GM18861 (cell line): ENCODE measurements at regions not wholly inside any gene's neighbourhood (a gene's known extent, or its start where the extent isn't known, plus 50 kb on each side); places are given as distances from the start of the nearest gene placed in this dataset.

Source experiments
- ATAC-seq: cut with Tn5 transposase; IDR thresholded peaks from one replicate; pipeline ENCODE4 v1.9.1; 2021; ENCODE audit not compliant: unreplicated experiment

DNA sequence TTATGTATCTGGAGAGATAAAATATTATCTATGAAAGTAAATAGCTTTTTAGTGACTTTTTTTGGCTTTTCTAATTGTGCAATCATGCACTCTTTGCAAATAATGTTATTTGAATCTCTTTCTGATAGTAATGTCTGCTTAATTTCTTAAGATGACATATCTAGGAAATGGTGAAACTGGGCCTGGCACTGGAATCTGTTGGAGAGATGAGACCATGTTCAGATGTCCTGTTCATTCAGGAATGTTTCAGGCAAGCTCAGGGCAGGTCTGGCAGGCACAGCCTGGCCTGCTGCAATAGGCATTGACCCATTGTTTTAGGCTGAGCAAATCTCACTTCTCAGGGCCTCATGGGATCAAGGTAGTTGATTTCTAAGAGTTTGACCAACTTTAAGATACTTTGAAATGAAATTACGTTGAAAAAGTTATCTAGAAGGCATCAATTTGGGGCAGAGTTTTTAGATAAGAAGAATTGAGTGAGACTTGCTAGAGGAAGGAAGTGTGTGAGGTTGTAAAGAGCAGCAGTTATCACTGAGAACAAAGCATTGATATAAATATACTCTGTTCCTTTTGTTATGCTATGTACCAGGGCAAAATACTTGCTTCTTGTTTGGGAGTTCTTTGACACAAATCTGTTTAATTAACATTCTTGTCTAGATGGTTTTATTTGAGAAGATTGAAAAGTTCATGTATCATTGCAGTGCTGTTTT lies 133.0 kb upstream of the LEF1 start:
- ATAC-seq = no peak

DNA sequence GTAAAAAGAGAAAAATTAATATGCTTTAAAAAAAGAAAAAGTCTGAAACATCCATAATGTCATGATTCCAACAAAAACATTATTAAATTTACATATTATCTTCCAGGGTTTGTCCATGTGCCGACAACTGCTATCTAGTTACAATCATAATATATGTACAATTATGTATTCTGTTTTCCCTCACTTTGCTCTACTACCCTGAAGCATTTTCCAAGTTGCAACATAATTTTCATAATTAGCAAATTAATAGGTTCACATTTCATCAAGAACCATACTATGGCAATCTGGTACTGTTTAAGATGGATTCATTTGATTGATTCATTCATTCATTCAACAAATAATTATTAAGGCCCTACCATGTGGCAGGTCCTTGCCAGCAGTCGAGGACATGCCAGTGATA lies 128.9 kb upstream of the LEF1 start:
- no peak for ATAC-seq

DNA sequence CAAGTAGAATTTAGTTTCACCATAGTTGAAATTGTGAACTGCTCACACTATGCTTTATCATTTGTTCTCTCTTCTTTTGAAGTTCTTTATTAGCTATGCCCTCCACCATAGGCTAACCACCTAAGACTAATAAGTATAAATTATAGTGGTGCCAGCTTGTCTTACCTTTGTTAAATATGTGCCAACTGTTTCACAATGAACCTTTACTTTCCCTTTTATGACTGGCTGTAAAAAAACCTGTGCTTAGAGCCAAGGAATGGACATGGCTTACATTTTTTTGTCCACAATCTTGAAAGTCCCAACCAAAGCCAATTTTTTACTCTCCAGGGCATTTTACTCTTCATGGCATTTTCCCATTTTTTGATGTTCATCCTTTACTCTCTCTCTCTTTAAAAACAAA lies 123.5 kb upstream of the LEF1 start:
- ATAC-seq = no peak

DNA sequence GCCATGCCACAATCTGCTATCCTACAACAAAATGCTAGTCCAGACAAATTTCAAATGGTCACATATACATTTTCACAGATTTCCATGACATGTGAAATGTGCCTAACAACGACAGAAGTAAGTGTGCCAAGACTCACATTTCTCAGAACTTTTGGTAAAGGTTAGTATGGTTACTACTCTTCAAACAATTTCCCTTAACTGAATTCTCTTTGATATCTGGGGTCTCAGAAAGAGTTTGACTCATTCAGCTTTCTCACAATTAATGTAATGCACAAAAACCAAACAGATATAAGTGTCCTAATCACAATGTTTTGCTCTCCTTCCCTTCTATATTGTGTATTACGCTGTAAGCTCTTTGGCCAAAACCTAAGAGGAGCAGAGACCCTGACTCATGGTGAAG lies 122.4 kb upstream of the LEF1 start:
- ATAC-seq = no peak

DNA sequence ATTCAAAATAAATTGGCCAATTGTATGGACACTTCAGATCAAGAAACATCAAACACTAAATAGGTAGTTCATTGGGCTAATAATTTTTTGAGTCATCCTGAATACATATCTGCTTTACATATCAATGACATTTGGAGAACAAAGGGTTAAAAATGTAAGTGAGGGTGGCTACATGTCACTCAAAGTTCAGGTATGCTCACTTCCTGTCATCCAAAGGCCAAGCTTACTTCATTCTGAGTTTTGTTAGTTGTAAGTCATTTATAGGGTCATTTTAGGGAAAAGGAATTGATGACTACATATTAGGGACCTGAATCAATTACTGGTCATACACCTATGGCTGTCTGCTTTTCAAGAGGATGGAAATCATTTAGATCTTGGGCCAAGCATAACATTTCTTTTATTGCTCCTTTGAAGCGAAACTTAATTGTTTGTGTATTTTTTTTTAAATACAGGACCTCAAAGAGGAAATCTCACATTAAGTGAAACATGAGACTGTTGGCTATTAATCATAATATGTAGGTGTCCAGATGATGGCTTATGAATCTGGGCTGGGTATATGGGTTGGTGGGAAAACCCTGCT lies 119.2 kb upstream of the LEF1 start:
- no peak for ATAC-seq

DNA sequence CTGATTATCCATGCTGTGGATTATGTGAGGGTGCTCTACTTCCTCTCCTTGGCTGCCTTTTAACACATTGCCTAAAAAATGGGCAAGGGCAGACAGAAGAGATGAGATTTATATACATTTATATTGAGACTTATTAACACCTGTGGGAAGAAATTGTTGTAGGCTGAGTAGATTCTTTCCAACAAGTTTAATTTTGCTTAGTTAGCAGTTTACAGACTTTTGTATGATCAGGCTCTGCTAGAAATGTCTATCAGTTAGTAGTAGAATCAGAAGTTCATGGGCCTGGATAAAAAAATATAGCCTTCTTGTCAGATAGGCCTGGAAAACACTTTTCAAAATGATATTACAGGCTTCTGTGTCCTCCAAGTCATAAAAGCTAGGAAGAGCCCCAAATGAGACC lies 111.3 kb upstream of the LEF1 start:
- no peak for ATAC-seq

DNA sequence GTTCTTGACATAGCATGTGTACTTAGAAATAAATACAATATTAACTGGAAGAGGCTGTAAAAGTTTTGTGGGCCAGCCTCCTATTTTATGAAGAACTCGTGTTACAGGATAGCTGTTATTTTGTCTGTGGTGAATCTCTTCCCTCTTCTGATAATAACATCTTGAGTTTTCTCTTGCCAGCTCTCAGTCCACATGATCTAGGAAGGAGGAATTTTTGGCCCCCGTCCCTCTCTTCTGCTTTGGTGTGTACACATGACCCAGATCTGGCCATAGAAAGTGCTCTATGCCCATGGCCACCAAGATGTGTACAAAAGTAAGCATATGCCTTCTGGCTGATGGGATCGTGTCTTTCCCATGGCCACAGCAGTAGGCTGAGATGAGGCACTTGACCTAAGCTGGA lies 108.0 kb upstream of the LEF1 start:
- no peak for ATAC-seq

DNA sequence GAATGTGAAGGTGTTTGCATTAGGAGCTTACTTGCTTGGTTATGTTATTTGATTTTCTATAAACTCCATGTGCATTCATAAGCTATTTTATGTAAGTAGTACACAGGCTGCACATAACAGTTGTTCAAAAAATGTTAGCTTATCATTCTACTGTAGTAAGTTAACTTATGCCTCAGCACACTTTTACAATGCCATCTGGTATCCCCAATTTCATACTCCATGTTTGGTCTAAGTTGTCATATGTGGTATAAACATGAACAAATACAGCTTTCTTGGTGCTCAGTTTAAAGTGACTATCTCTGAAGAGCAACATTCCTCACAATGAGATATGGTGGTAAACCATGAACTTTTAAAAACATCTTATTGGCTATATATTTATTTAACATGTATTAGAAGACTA lies 104.3 kb upstream of the LEF1 start:
- ATAC-seq = no peak

DNA sequence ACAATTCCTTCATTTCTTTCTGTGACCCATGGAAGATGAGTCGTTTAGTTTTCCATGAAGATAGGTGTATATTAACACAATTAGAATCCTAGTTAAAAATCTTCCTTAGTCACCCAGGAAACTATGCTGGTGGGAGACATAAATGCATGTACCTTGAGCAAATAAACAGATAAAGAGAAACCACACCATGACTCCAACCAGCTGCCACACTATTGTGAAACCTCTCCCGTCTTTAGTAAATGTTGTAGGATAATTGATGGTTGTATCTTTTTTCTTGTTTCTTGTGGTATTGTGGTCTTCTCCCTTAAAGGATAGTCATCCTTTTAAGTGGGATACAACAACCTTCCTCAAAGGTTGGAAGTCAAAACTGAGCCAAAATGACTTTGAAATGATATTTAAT lies 103.8 kb upstream of the LEF1 start:
- ATAC-seq = no peak

DNA sequence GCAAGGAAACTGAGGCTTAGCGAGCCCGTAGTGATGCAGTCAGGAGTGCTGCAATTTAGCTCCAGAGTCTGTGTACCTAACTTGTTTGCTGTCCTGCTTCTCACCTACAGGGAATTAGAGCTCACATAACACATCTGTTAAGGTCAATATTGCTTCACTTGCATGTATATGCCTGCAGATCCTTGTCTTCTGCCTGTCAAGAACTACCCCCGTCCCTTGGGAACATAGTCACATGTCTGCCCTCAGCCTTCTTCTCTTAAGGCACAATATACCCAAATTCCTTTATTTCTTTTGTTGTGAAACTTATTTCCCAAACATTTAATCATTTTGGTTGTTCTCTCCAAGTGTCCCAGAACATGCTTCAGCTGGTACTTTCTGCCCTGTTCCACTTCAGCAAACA lies 103.3 kb upstream of the LEF1 start:
- no peak for ATAC-seq

DNA sequence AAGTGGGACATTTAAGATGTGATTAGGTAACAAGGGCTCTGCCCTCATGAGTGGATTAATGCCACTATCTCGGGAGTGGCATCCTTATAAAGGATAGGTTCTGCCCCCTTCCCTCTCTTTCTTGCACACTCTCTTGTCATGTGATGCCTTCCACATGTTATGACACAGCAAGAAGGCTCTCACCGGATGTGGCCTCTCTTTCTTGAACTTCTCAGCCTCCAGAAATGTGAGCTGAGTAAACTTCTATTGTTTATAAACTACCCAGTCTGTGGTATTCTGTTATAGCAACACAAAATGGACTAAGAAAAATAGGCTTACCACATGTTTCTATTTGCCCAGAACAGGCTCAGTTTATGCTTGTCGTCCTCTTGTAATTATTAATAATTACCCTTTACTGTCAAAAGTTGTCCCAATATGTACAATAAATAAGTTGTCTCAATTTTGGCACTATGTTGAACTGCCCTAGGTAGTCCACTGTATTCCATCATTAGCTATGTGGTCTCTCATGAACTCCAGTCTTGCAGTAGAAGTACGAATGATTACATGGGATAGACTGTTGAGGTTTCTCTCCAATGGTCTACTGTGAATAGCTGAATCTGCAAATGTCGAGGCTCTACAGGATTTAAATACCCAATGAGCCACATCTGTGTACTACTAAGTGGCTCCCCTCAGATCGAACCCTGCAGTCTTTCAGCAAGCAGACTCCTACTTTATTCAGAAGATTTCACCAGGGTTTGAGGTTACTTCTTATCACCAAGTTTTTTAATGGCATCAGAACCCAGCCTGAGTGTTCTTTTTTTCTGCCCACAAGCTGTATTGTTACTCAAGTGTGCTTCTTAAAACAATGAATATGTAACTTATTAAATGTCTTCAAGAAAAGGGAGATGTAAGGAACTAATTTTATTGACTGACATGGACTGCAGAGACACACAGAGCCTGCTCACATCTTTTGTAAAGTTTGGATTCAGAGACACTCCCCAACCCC lies 102.0 kb upstream of the LEF1 start:
- ATAC-seq = no peak

DNA sequence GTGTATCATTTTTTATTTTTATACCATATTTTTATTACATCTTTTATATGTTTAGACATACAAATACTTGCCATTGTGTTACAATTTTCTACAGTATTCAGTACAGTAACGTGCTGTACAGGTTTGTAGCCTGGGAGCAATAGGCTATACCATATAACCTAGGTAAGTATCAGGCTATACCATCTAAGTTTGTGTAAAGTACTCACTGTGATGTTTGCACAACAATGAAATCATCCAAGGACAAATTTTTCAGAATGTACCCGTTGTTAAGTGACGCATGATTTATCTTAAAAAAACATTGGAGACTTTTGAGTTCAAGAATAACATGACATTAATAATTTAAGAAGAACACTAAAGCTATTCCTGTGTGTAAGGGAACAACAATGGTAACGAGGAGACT lies 96.0 kb upstream of the LEF1 start:
- no peak for ATAC-seq

DNA sequence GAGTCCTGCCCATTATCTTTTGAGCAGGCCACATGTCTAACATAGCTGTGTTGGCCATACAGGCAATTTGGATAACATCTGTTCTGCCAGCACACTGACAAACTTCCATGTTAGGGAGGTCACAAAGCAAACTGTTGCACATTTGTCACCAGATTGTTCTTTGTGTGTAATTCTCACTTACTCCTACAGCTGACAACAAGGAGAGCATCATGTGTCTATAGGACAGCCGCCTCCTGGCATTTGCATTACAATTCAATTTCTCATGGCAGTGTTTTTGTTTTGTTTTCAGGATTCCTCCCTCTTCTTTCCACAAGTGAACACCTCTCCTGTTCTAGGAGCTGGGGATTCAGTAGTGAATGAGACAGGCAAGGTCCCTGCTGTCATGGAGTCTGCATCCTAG lies 94.3 kb upstream of the LEF1 start:
- no peak for ATAC-seq

DNA sequence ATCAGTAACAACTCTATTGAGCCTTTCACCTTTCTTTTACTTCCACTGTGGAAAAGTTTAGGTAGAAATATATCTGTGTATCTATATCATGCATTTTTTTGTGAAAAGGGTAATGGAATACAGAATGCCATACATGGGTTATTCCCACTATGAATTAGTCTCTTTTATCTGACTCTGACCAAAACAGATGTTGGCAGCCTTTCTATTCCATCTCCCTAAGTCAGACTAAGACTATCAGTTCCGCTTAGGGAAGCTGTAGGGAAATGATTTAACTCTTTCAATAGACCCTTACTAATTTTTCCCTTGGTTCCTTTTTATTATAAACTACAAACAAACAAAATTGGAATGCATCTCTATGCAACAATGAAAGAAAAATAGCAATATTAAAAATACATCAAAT lies 92.3 kb upstream of the LEF1 start:
- ATAC-seq = no peak

DNA sequence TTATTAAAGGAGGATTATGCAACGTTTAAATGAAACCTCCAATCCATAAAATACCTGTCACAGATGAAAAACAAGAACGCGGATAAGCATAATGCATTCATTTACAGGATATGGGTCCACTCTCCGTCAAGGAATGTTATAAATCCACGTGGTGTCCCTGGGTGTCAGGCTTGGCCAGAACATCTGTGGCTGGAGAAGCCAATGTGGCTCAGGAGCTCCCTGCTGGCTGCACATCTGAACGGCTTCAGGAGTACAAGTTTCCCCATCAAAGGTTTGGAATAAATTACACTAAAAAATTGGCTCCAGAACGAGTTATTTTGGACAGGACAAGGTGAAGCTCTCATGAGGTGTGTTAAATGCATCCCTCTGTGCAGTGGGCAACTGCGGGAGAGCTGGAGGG lies 87.8 kb upstream of the LEF1 start:
- no peak for ATAC-seq

DNA sequence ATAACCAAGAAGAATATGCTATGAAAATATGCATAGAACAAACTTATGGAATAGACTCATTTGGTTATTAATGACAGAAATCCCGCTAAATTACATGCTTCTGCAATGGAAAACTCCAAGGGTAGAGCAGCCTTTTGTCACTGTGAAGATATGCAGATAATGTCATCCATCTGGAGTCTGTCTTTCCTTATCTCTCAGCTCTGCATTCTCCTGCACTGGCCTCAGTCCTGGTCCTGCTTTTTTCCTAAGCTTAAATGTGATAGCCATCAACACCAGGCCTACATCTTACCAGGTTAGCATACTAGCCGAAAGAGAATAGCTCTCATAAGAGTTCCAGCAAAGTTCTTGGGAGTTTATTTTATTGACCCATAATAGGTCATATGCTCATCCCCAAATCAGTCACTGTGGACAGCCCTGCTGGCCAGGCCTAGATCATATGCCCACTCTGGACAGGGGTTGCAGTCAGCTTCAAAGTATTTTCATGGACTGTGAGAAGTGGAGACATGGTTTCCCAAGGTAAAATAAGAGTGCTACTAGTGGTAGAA lies 86.5 kb upstream of the LEF1 start:
- ATAC-seq = no peak

DNA sequence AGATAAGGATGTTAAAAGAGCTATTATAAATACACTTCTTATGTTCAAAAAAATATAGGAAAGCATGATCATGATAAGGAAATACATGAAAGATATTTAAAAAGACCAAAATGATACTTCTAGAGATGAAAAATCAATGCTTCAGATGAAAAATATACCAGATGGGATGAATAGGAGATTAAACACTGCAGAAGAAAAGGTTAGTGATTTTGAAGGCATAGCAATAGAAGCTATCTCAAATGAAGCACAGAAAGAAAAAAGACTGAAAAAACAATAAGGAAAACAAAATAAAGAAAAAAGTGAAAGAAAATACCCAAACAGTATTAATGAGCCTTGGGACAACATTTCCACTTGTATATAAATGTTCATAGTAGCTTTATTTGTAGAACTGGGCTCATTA lies 80.7 kb upstream of the LEF1 start:
- ATAC-seq = no peak

DNA sequence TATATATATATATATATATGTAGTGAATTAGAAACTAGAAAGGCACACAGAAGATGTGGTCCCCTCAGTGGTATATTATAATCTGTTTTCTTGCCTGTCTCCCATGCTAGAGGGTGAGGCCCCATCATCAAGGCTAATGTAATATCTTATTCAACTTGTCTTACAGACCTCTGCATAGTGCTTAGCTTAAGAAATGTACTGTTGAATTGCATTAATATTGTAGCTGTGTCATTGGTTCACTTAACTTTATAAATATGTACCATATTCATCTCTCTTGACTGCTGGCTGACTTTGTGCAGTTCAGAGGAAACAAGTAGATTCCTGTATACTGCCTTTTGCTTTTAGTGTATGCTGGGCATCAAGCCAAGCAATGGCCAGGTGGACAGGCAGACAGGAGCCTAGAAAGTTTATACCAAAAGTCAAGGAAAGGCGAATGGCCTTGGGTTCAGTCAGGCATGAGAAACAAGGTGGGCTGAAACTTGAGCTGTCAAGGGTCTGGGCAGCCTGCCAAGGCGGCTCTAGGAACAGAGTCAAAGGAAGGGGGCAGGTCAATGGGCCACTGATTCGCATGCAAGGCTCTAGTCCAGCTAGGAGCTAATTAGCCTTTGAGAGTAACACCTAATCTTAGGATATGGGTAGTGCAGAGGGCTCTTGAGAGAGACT lies 78.8 kb upstream of the LEF1 start:
- no peak for ATAC-seq

DNA sequence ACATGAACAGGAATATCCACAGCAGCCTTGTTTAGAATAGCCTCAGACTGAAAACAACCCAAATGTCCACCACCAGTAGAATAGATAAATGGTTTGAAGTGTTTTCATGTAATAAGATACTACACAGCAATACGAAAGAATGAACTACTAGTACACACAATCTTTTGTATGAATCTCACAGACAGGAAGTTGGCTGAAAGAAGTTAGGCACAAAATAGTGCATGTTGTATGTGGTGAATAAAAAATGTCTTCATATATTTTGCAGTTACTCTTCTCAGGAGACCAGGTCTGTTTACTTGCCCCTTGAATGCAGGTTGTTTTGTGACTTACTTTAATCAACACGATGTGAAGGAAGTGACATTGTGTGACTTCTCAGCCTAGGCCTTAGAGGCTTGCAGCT lies 75.9 kb upstream of the LEF1 start:
- no peak for ATAC-seq

DNA sequence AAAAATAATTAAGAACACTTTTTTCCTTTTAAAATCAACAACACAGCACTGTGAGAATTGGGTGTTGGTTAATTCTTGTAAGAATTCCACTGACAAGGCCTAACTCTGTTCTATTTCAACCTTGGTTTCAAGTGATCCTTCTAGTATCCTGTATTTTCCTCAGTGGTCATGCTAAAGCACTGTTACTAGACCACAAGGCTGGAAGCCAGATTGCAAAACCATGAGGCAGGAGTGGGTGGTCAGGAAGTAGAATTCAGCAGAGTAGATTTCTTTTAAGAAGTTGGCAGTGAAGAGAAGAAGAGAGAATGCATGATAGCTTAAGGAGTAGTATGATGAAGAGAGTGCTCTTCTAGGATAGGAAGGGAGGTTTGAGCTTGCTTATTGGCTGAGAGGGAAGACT lies 71.6 kb upstream of the LEF1 start:
- ATAC-seq = no peak

DNA sequence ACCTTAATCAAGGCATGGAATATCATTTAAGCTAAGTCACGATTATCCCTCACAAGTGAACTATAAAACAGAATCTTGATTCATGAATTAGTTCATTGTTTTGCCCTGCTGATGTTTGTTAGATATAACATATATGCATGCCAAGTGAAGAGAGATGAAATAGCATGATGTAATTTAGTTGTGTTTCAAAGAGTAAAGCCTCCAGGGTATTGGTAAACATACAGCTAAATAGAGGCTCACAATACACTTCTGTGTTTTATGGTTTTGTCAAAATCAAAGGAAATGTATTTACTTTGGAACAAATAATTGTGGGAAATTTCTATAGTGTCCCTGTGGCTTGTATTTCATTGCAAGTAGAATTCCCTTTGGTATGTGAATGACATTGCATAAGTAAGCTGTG lies 69.0 kb upstream of the LEF1 start:
- ATAC-seq = no peak
